B cell (primary cell): ENCODE measurements at regions not wholly inside any gene's neighbourhood (a gene's known extent, or its start where the extent isn't known, plus 50 kb on each side); places are given as distances from the start of the nearest gene placed in this dataset.

Experiments
- CTCF ChIP-seq: fragments of 200-600 bp; IDR thresholded peaks from one replicate; pipeline ENCODE4 v1.8.0; 2022; ENCODE audit warnings: antibody characterized with exemption, mild to moderate bottlenecking
- EZH2 ChIP-seq: IDR thresholded peaks from 2 replicates; pipeline ENCODE4 v1.6.1; 2012; ENCODE audit warnings: borderline replicate concordance, low read depth, mild to moderate bottlenecking, moderate library complexity, low read length; ENCODE audit not compliant: insufficient read depth, poor library complexity, severe bottlenecking

DNA sequence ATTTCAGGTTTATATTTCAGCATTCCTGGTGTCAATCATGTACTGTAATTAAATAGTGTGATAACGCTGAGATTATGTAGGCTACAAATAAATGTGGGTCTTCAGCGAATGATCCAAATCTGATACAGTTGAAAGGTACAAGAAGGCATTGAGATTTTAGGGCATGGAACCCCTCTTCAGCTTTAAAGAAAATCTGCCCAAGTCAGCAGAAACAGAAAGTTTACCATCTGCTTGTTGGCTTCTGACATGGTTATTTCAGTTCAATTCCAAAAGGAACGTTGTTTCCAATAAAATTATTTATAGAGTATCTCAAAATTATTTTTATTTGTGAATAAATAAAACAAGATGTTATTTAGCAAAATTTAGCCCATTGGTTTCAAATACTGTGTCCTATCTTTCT, 400.2 kb upstream of the RORA start:
- TF ChIP-seq CTCF (no peak), EZH2 (no peak)
